Left renal pelvis (tissue), 4 donors: ENCODE measurements at regions not wholly inside any gene's neighbourhood (a gene's known extent, or its start where the extent isn't known, plus 50 kb on each side); places are given as distances from the start of the nearest gene placed in this dataset.

Experiments used
- DNase-seq, 4 donors: peaks; one replicate each; pipeline ENCODE4 v3.0.0-alpha.2; 2013; ENCODE audit warnings: low read depth in 4 of 4, low spot score in 3 of 4

DNA sequence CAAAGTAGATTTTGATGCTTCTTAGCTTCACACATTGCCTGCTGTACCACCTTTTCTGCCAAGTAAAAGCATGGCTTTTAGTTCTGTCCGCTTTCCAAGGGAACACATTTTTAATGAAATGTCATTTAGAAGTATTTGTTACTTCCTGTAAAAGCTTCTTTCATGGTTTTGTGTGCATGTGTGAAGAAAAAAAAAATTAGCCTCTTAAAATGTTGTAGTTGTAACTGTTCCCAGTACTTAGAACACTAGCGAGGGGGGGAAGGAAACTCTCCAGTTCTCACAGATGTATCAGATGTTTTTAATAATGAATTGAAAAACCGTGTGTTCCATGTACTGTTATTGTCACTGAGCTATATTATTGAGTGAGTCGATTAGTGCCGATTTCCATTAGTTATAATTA lies 568.3 kb upstream of the ADGRL2 start:
- DNase-seq, result no peak

DNA sequence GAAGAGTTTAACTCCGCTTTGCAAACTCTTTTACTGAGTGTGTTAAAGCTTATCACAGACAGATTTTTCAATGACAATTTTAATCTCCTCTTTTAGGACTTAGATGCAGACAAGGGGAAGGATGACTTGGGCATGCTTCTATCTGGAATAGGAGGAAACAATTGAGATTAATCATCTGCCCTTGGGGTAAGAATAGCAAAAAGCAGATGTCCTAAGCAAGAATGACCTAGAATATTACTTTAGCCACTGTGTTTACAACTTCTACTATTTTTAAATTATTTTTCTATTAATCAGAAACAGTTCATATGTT lies 569.0 kb upstream of the ADGRL2 start:
- no peak for DNase-seq

DNA sequence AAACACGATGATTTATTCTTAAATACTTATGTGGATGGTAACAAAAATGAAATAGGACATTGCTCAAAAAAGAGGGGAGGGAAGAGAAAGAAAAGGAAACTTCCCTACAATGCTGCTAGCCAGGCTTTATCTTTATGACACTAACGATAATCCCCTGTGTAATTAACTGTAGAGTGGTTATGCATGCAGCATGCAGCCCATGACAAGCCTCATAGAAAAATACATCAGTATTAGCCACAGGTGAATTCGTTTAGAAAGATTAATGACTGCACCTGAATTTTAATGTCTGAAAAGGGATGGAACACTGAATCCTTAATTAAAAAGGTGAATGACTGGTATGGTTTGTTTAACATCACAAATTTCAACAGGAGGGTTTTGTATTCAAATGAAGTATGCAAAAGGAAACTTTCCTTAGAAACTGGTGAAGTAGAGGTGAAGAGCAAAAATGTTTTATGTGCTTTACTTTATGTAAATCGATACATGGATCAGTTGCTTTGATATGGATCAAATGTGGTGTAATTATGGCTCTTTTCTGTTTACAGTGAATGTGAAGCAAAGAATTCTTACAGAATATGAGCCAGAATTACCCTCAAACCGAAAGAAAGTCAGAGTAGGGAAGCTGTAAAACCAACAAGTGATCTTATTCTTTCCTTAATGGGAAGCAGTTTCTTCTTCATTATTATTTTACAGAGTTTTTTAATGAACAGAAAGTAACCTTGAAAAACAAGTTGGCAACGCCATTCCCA lies 569.6 kb upstream of the ADGRL2 start:
- no peak for DNase-seq

DNA sequence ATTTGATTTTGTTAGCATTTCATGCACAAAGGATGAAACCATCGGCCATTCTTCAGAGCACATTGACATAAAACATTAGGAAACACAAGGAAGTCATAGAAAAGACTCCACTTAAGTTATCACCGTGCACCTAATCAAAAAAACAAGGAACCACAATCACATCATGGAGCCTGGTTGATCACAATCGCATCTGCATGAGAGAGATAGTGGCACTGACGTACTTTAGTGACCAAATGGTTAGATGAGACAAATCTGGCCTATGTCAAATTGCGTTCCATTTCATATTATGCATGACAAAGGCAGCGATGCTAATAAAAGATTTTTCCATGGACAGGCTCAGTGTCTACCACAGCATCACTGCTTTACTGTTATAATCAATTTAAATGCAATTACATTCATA lies 571.8 kb upstream of the ADGRL2 start:
- DNase-seq, result no peak

DNA sequence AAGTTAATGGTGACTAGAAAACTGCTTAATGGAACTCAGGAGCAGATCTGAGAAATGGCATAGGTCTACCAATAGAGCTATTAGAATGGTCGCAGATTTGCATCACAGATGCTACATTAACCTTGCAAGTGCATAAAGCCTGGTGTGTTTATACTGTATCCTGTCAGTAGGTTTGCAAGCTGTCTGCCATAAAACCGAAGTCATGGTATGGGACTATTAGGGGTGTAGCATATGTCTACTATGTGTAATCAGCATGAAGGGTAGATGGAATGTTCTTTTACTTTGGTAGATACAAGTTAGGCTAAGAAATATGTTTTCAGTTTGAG lies 574.2 kb upstream of the ADGRL2 start:
- no peak for DNase-seq

DNA sequence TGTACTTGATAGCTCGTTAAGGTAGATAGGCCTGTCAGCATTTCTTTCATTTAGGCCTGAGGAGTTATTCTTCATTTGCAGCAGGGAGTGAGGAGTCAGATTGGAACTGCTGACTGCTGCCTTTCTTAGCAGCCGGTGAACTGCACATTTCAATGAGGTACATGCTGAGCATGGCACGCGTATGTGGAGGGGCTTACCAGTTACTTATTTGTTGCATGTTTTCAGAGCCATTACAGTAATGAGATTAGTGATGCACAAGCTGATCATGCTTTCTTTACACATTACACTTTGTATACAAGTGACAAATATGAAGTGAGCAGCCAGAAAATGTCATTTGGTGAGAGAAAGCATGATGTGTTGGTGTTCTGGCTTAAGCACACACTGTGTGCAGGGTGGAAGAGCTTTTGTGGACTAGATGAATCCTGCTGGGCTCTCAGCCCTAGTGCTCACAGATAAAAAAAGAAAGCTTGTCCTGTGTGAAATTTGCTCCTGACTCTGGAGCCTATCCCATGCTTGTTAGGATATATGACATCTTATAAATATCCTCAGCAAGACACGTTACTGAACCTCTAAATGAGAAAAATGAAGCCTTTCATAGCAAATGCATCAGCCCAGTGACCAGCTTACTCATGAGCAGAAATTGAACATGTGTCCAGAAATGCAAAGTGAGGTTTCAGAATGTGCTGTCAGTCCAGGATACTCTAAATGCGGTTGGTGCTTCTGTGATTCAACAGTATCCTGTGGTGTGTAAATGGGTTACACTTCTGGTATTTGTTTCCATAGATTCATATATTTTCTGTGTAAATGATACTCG lies 574.7 kb upstream of the ADGRL2 start:
- DNase-seq, result no peak

DNA sequence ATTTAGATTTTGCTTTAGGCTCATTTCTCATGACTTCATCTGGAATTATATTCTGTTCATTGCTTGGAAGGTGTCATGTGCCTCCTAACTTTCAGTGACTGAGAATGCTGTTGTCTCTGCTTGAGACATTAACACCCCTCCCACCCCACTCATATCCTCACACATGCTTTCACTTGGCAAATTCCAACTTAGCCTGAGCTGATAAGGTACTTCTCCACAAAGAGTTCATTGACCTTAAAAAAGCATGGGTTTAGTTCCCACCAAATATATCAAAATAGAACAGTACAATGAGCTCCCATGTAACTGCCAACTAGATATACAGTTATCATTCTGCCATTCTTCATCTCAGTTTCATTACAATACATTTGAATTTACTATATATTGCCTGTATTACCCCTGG lies 576.5 kb upstream of the ADGRL2 start:
- no peak for DNase-seq

DNA sequence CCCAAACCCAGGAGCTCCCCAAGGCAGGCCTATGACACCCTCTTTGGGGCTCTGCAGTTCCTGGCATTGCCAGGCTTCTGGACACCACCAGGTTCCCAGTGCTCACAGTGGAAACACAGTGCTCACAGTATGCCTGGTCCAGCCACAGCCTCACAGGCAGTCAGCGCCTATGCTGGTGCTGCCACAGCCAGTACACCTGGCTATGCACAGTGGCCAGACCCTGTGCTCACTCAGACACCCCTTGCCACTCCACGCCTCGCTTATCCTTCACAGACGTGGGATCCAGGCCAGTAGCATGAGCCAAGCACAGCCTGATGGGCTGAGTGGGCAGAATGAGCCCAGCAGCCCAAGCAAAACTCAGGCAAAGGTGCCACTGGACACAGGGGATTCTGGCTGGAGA lies 579.2 kb upstream of the ADGRL2 start:
- DNase-seq, result no peak

DNA sequence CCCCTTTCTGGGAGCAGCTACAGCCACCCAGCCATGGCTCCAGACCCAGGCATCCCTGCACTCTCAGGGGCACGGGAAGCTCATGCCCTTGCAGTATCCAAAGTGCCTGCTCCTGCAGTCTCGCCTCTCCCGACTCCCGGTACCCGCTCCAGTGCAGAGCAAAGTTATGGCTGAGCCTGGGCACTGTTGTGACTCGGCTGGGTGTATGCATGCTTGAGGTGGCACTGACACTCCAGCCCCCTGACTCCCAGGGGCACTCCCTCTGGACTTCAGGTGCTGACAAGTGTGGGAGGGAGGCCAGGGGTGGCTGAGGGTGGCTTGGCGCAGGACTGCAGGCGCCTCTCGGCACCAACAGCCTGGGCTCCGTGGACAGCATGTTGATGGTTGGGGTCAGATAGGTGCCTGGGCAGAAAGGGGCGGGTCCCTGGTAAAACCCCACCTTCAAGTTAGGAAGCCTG lies 580.1 kb upstream of the ADGRL2 start:
- no peak for DNase-seq

DNA sequence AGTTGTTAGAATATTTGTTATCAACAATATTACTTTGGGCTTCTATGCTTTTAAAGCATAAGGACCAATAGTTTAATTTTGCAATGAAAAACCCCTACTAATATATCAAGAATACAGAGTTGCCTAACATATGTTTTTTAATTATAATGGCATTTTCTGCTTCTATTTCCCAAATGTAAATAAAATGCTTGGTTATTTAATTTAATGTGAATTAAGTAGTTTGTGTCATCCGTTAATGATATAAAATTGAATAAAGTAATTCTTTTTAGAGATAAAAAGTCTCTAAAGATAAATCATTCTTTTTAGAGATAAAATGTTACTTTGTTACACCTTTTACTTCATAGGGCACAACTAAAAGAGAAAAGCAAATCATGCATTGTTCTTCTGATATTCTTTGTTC lies 583.7 kb upstream of the ADGRL2 start:
- DNase-seq, result no peak

DNA sequence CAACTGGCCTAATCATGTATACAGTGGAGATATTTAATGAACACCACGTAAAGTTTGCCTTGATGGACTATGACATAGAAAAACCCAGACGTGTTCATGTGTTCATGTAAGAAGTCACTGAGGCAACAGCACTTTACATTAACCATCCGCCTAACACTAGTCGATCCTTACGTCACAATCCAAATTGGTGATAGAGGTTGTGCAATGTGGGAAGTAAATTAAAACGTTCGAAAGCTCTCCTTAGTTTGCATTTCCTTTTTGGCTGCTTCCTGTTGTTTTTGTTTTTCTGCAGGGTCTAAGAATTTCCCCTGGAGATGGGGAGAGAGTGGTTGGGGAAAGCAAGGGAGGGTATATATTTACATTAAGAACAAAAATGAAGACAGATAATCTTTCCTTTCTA lies 587.5 kb upstream of the ADGRL2 start:
- DNase-seq, result no peak

DNA sequence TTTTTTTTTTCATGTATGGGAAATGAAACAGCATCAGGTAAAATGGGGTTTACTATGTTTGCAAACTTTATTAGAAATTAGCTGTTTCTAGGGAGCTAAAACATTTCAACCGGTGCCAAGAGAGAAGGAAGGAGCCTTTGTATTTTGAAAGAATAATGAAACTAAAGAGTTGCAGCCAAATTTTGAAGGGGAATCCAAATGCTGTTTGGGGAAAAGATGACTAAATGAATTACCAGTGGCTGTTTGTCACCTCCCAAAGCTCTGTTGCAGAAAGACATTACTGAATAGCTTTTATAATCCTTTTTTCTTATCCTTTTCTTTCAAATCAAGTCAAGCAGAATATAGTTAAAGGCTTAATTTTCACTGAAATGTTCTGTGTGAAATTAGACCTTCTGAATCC lies 591.3 kb upstream of the ADGRL2 start:
- DNase-seq, result no peak

DNA sequence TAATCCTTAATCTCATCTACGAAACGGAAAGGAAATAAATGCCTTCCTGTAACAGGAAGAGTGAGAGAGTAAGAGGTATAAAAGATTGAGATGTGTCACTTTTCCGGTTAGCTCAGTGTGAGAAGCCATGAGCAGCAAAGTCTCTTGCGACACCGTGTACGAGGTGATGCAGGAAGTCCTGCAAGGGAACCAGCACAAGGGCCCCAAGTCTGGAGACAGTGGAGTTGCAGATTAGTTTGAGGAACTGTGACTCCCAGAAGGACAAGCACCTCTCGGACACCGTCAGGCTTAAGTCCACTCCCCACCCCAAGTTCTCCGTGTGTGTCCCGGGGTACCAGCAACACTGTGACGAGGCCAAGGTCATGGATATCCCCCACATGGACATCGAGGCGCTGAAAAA lies 592.3 kb upstream of the ADGRL2 start:
- no peak for DNase-seq

DNA sequence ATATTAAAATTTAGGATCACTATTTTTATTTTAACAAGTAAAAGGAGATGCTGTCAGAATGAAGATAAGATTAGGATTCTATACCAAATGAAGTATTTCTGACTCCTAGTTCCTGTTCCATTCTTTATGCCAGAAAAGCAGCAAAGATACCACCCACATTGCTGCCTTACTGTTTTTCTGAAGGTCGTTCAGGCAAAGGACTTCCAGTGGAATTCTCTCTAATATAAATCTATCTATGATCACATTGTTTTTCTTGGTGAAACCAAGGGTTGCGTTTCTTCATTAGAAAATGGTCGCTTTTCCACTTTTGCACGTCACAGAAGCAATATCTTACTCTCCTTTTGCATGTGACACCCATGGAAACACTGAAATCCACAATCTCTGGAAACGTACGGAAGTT lies 594.8 kb upstream of the ADGRL2 start:
- no peak for DNase-seq

DNA sequence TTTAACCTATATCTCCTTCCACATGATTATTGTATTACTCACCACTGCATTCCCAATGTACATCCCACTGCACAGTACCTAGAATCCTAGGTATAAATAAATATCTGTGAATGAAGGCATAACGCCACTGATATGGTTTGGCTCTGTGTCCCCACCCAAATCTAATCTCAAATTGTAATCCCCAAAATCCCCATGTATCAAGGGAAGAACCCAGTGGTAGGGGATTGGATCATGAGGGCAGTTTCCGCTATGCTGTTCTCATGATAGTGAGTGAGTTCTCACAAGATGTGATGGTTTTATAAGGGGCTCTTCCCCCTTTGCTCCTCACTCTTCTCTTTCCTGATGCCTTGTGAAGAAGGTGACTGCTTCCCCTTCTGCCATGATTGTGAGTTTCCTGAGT lies 599.0 kb upstream of the ADGRL2 start:
- no peak for DNase-seq

DNA sequence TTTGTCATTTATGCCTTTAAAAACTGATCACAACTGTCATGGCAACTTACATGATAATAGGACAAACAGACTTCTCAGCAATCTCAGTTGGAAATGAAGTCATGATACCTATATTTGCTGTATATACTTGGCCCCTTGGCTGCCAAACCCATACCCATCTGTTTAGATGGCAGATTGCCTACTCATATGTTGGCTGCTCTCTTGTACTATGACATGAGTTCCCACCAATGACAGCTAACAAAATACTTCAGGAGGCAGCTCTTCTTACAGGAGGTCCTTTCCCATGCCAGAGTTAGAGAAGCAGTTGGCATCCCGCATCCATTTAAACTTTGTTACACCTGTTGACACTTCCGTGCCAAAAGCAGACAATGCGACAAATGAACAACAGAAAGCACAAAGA lies 603.1 kb upstream of the ADGRL2 start:
- DNase-seq, result no peak

DNA sequence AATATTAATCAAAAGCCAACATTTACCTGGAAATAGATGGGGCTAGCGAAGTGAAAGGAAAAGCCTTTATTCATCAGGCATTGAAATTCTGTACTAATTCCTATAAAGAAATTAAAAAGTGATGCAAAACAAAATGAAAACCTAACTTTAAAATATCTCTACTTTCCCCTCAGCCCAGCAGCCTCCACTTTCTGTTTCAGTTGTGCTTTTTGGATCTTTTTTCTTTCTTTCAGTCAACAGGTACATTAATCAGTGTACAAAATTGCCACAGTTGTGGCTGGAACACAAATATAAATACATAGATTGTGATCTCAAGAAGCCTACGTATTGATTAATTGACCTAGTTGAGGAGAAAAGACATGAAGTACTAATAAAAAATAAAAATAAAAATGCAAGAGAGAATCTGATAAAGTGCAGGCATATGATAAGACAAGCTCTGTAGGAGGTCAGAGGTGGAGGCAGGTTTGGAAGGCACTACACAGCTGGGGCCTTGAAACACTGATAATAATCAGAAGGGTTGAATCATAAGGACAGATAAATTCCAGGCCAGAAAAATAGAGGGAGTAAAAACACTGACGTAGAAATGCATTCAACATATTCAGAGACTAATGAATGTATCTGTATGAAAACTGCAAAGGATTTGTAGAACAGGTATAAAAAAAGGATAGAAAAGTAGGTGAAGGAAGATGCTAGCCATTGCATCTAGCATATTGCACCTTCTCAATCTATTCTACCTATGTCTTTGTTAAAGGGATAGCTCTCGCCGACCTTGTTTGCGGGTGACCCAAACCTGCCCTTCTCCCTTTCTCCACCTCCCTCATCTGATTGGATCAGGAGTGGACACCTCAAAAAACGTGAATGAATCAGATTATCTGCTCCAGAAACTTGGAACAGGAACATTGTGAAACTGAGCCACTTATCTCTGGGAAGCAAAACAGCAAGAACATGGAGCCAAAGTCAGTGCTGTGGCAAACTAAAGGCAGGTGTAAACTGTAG lies 607.8 kb upstream of the ADGRL2 start:
- no peak for DNase-seq

DNA sequence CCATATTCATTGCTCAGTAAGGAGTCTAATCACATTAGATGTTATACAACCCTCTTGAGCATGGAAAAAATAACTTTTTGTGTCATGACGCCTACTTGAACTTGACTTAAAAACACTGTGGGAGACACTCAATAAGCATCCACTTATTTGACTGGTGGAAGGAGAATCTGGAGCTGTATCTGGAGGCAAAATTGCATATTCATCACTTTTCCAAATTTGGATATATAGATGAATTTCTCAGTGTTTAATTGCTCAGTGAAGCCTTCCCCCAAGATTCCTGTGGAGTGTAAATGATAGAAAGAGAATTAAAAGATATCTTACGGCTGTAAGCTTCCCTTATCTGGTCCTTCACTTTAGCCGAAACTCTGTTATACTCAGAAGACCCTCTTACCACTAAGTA lies 610.7 kb upstream of the ADGRL2 start:
- DNase-seq, result no peak

DNA sequence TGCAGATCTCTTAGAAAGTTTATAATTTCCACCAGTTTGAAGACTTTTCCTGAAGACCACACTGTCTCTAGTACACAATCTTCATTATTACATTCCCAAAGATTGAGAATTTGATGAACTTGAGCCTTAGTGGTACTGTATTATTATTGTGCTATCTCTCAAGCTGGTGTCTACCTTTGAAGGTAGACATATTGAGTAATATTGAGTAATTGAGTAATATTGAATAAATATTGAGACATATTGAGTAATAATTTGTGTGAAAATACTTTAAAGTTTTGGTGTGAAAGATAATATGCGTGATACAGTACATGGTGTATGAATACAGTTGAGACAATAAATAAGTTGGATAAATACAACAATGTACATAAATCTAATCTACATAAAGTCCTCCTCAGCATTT lies 613.1 kb upstream of the ADGRL2 start:
- no peak for DNase-seq

DNA sequence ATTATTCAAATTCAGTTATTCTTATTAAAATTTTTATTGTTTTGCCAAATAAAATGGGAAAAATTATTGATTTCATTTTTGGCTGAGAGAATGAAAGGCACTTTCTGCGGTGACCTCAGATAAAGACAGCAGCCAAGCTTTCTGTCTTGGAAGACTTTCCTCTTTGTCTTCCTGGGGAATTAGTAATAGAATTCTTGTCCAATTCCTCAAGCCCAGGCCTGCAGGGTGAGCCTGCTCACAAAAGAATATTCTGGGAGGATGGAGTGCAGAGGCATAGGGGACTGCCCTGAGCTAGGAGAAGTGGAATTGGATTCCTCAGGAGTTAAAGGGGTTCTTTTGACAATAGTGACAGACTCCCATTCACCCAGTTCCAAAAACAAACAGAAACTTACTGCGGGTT lies 614.5 kb upstream of the ADGRL2 start:
- DNase-seq, result no peak

DNA sequence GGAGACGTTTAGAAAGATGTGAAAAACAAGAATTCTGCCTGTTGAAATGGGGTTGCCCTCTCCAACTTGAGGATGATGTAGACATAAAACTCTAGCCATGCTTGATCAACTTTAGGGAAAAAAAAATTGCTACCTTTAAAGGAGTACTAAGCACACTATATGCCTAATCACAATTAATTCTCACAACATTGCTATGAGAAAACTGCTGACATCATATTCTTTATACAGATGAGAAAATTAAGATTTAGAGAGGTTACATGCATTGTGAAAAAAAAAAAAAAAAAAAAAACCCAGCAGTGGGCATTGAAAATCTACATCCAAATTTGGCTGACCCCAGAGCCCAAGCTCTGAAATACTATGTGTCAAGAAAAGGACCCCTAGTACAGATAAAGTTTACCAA lies 617.2 kb upstream of the ADGRL2 start:
- no peak for DNase-seq
